Smooth muscle cell (in vitro differentiated cells): ENCODE measurements at regions not wholly inside any gene's neighbourhood (a gene's known extent, or its start where the extent isn't known, plus 50 kb on each side); places are given as distances from the start of the nearest gene placed in this dataset.
A peak's percentile ranks its signal among the peaks of the same experiment; 100 is the strongest.

Source experiments
- DNase-seq: peaks from one replicate; lab custom pipeline; 2025; ENCODE audit not compliant: unreplicated experiment; lab: John Stamatoyannopoulos, UW
- H2AFZ ChIP-seq: fragments of 200-600 bp; sonication (generic); 2 replicates; pipeline ENCODE4 v1.6.0; 2016; ENCODE audit warnings: antibody characterized with exemption, low read depth, mild to moderate bottlenecking
- H3F3A ChIP-seq: fragments of 200-600 bp; sonication (generic); 2 replicates; pipeline ENCODE4 v1.6.0; 2017; ENCODE audit warnings: antibody characterized with exemption, low read depth
- H3K27ac ChIP-seq: fragments of 200-600 bp; sonication (generic); 2 replicates; pipeline ENCODE4 v1.5.1; 2016; ENCODE audit warnings: low read depth, mild to moderate bottlenecking
- H3K27me3 ChIP-seq: fragments of 200-600 bp; sonication (generic); 2 replicates; pipeline ENCODE4 v1.6.1; 2016; ENCODE audit warnings: low read depth, mild to moderate bottlenecking
- H3K36me3 ChIP-seq: fragments of 200-600 bp; sonication (generic); 2 replicates; pipeline ENCODE4 v1.5.1; 2016; ENCODE audit warnings: low read depth
- H3K4me1 ChIP-seq: fragments of 200-600 bp; sonication (generic); 2 replicates; pipeline ENCODE4 v1.5.1; 2016; ENCODE audit warnings: low read depth
- H3K4me2 ChIP-seq: fragments of 200-600 bp; sonication (generic); 2 replicates; pipeline ENCODE4 v1.6.0; 2016; ENCODE audit warnings: mild to moderate bottlenecking
- H3K4me3 ChIP-seq: fragments of 200-600 bp; sonication (generic); 2 replicates; pipeline ENCODE4 v1.5.1; 2016; ENCODE audit warnings: mild to moderate bottlenecking
- H3K79me2 ChIP-seq: fragments of 200-600 bp; sonication (generic); 2 replicates; pipeline ENCODE4 v1.6.0; 2016; ENCODE audit warnings: low read depth, mild to moderate bottlenecking
- H3K9ac ChIP-seq: fragments of 200-600 bp; sonication (generic); 2 replicates; pipeline ENCODE4 v1.6.0; 2016; ENCODE audit warnings: low read depth
- H3K9me3 ChIP-seq: fragments of 200-600 bp; sonication (generic); replicated peaks from 2 replicates; pipeline ENCODE4 v1.5.1; 2016; ENCODE audit warnings: low read depth
- H4K20me1 ChIP-seq: fragments of 200-600 bp; sonication (generic); 2 replicates; pipeline ENCODE4 v1.6.0; 2016; ENCODE audit warnings: low read depth
- WGBS: methylation state at CpG from one replicate; pipeline ENCODE4 v1.1.7; 2016; ENCODE audit warnings: low lambda C conversion rate; 5-methylcytosine and 5-hydroxymethylcytosine counted together
- TF ChIP-seq, protein P1 (sequence below): fragments of 200-600 bp; sonication (generic); IDR thresholded peaks from 2 replicates; pipeline ENCODE4 v1.5.1; 2017; ENCODE audit warnings: borderline replicate concordance, mild to moderate bottlenecking, antibody characterized with exemption; ENCODE audit not compliant: insufficient read depth, poor library complexity, severe bottlenecking

DNA sequence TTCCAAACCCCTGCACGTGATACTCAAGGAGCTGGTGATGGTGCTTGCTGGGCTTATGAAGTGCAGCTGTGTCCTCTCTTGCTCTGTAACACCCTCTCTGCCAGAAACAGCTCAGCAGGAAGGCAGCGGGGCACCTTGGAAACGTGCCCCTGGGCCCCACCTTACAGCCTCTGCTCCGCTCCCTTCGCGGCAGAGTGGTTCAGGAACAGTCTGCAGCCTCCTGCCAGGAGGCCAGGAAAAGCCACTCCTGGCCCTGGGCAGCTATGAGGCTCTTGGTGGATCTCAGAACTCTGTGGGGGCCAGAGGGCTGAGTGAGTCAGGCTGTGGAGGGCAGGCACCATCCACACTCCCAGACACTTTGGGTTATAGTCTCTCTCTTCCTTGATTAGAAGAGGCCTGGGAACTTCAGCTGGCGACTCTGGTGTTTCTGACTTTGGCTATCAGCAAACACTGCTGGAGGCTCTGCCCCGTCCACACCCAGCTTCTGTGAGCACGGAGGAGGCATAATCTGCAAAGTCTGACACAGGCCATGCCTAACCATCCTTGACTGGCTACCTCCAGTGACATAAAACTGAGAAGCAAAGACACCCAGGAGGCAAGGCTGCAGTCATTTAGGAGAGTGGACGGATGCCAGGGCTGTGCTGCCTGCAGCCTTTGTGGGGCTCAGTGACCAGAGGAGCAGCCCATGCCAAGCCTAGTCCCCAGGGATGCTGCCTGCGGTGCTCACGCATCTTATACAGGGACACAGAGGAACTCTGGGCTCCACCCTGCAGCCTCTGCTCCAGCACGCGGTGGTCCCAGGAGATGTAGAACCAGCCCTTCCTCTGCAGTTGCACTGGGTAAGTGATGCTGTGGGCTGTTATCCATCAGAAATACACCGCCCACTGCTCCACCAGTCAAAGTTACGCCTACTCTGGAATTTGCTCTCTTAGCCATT lies 65.3 kb downstream of the METRNL start:
- H3K4me1 ChIP-seq = peaks cover 5% of the 10 kb centered on the region
- no peak for DNase-seq
- 49% methylated on average over 16 of the region's 16 CpGs for WGBS
- no peak overlapping the region for H2AFZ ChIP-seq
- TF ChIP-seq, protein P1, sequence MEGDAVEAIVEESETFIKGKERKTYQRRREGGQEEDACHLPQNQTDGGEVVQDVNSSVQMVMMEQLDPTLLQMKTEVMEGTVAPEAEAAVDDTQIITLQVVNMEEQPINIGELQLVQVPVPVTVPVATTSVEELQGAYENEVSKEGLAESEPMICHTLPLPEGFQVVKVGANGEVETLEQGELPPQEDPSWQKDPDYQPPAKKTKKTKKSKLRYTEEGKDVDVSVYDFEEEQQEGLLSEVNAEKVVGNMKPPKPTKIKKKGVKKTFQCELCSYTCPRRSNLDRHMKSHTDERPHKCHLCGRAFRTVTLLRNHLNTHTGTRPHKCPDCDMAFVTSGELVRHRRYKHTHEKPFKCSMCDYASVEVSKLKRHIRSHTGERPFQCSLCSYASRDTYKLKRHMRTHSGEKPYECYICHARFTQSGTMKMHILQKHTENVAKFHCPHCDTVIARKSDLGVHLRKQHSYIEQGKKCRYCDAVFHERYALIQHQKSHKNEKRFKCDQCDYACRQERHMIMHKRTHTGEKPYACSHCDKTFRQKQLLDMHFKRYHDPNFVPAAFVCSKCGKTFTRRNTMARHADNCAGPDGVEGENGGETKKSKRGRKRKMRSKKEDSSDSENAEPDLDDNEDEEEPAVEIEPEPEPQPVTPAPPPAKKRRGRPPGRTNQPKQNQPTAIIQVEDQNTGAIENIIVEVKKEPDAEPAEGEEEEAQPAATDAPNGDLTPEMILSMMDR = no peak
- H3K27me3 ChIP-seq = no peaks in the 10 kb centered on the region
- H3K4me3 ChIP-seq = no peak overlapping the region
- peak overlapping the region; percentile 32 for H3K27ac ChIP-seq
- H3F3A ChIP-seq = no peaks in the 10 kb centered on the region
- H3K9ac ChIP-seq = no peak overlapping the region
- H3K4me2 ChIP-seq = peak overlapping the region; percentile 19
- no peaks in the 10 kb centered on the region for H3K9me3 ChIP-seq
- no peaks in the 10 kb centered on the region for H4K20me1 ChIP-seq
- H3K36me3 ChIP-seq = no peaks in the 10 kb centered on the region
- H3K79me2 ChIP-seq = no peaks in the 10 kb centered on the region

DNA sequence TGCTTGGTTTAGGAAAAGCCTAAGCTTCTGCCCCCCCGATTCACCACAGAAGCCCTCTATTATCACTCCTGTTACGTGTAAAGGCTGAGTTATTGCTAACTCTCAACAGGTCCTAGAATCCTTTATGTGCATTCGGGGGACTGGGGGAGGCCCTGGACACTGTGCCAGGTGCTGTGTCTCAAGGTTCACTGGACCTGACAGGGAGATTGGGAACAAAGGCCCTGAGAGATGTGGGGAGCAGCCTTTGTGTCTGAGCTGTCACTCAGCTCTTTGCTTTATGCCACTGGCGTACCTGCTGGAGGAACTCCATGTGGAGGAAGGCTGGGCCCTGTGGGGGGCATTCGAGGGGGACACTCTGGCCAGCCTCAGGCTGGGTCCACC lies 65.9 kb downstream of the METRNL start:
- DNase-seq = no peak
- Histone ChIP-seq H3K4me1 (peaks cover 5% of the 10 kb centered on the region), H3K27me3 (no peaks in the 10 kb centered on the region), H2AFZ (no peak overlapping the region), H3K27ac (peak overlapping the region; percentile 36), H3F3A (no peaks in the 10 kb centered on the region), H3K9ac (no peak overlapping the region), H3K36me3 (no peaks in the 10 kb centered on the region), H3K4me2 (peak overlapping the region; percentile 51), H3K9me3 (no peaks in the 10 kb centered on the region), H4K20me1 (no peaks in the 10 kb centered on the region), H3K4me3 (no peak overlapping the region), H3K79me2 (no peaks in the 10 kb centered on the region)
- WGBS = 58% methylated on average over 5 of the region's 5 CpGs
- TF ChIP-seq, protein P1 = no peak

DNA sequence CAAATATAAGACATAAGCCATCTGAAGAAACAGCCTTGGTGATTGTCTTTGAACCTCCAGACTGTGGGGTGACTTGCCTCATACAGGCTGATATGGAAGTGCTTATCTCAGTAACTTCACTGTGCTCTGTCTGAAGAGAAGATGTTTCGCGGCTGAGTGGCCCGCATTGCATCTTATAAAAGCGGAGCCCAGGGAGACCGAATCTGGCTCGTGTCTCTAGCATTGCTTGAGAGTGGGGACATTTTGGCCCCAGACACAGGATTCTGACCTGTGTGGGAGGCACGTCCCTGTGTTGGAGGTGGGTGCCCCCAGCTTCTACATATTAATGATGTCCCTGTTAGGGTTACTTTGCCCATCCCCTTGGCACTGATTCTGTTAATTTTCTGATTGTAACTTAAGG lies 66.4 kb downstream of the METRNL start:
- TF ChIP-seq, protein P1 = no peak

More for the DNA sequence above, 66.4 kb downstream of the METRNL start:
- Histone ChIP-seq H3K36me3 (no peaks in the 10 kb centered on the region), H3K9me3 (no peaks in the 10 kb centered on the region), H3K4me1 (peaks cover 5% of the 10 kb centered on the region), H2AFZ (no peak overlapping the region), H3K27ac (peak overlapping the region; percentile 36), H4K20me1 (no peaks in the 10 kb centered on the region), H3K27me3 (no peaks in the 10 kb centered on the region), H3K9ac (no peak overlapping the region), H3K79me2 (no peaks in the 10 kb centered on the region), H3K4me3 (no peak overlapping the region), H3K4me2 (peak overlapping the region; percentile 51), H3F3A (no peaks in the 10 kb centered on the region)
- DNase-seq = no peak
- 33% methylated on average over 7 of the region's 7 CpGs for WGBS
